ENCODE measurements at regions not wholly inside any gene's neighbourhood (a gene's known extent, or its start where the extent isn't known, plus 50 kb on each side); places are given as distances from the start of the nearest gene placed in this dataset.

GRCh38 chr2:37866171-37866934, 58.7 kb upstream of the RMDN2 start:
- TF ChIP-seq CTCF (IDR thresholded peaks at IDR 0.05; ENCODE audit: insufficient read depth, low read depth, low read length, missing control alignments) = no peak
- H3K4me3 ChIP-seq (ENCODE audit: low read depth, low read length) = no peak overlapping the region
- DNase-seq (ENCODE audit: low read depth) = no peak

GRCh38 chr2:37867166-37867565, 57.9 kb upstream of the RMDN2 start:
- H3K4me3 ChIP-seq (ENCODE audit: low read depth, low read length) = no peak overlapping the region
- no peak for TF ChIP-seq CTCF (IDR thresholded peaks at IDR 0.05; ENCODE audit: insufficient read depth, low read depth, low read length, missing control alignments)
- DNase-seq (ENCODE audit: low read depth) = no peak

GRCh38 chr2:37868866-37869265, 56.2 kb upstream of the RMDN2 start:
- DNase-seq (ENCODE audit: low read depth) = no peak
- H3K4me3 ChIP-seq (ENCODE audit: low read depth, low read length) = no peak overlapping the region
- no peak for TF ChIP-seq CTCF (IDR thresholded peaks at IDR 0.05; ENCODE audit: insufficient read depth, low read depth, low read length, missing control alignments)

- no peak overlapping the region for H3K4me3 ChIP-seq (ENCODE audit: low read depth, low read length)
- TF ChIP-seq CTCF (IDR thresholded peaks at IDR 0.05; ENCODE audit: insufficient read depth, low read depth, low read length, missing control alignments) = no peak
- DNase-seq (ENCODE audit: low read depth) = no peak
These were observed 55.8 kb upstream of the RMDN2 start for GRCh38 chr2:37869304-37869703.

- no peak for TF ChIP-seq CTCF (IDR thresholded peaks at IDR 0.05; ENCODE audit: insufficient read depth, low read depth, low read length, missing control alignments)
- no peak overlapping the region for H3K4me3 ChIP-seq (ENCODE audit: low read depth, low read length)
- DNase-seq (ENCODE audit: low read depth) = no peak
These were observed 55.3 kb upstream of the RMDN2 start for GRCh38 chr2:37869771-37870170.

- no peak for TF ChIP-seq CTCF (IDR thresholded peaks at IDR 0.05; ENCODE audit: insufficient read depth, low read depth, low read length, missing control alignments)
- DNase-seq (ENCODE audit: low read depth) = no peak
- H3K4me3 ChIP-seq (ENCODE audit: low read depth, low read length) = no peak overlapping the region
These were observed 54.3 kb upstream of the RMDN2 start for GRCh38 chr2:37870829-37871228.

Data from GM12865 (cell line).